Osteocyte (in vitro differentiated cells): ENCODE measurements at regions not wholly inside any gene's neighbourhood (a gene's known extent, or its start where the extent isn't known, plus 50 kb on each side); places are given as distances from the start of the nearest gene placed in this dataset.

ENCODE experiments used
- DNase-seq: peaks from one replicate; pipeline ENCODE4 v3.0.0; 2021; ENCODE audit warnings: mixed read lengths; ENCODE audit not compliant: unreplicated experiment; ENCODE audit errors: extremely low spot score
- H3K27ac Mint-ChIP-seq: one replicate; pipeline ENCODE4 v1.8.0; 2021; ENCODE audit warnings: mild to moderate bottlenecking, mixed read lengths; ENCODE audit not compliant: unreplicated experiment
- H3K27me3 Mint-ChIP-seq: one replicate; pipeline ENCODE4 v1.8.0; 2021; ENCODE audit warnings: mixed read lengths; ENCODE audit not compliant: unreplicated experiment
- H3K36me3 Mint-ChIP-seq: one replicate; pipeline ENCODE4 v1.8.0; 2021; ENCODE audit warnings: mixed read lengths; ENCODE audit not compliant: unreplicated experiment
- H3K4me1 Mint-ChIP-seq: one replicate; pipeline ENCODE4 v1.8.0; 2021; ENCODE audit warnings: mixed read lengths; ENCODE audit not compliant: unreplicated experiment
- H3K4me3 Mint-ChIP-seq: one replicate; pipeline ENCODE4 v1.8.0; 2021; ENCODE audit warnings: mild to moderate bottlenecking, moderate library complexity, mixed read lengths; ENCODE audit not compliant: unreplicated experiment
- H3K9me3 Mint-ChIP-seq: one replicate; pipeline ENCODE4 v1.8.0; 2021; ENCODE audit warnings: mixed read lengths; ENCODE audit not compliant: unreplicated experiment
- CTCF ChIP-seq: fragments of 200-600 bp; sonication (generic); IDR thresholded peaks from 2 replicates; pipeline ENCODE4 v1.5.0; 2021; ENCODE audit warnings: antibody characterized with exemption, mild to moderate bottlenecking, moderate library complexity

- no peaks in the 10 kb centered on the region for H3K27me3 Mint-ChIP-seq
- no peak for TF ChIP-seq CTCF
These were observed 116.2 kb upstream of the SIRPG start for GRCh38 chr20:1773816-1774215.

GRCh38 chr20:1769491-1769890 lies 111.9 kb upstream of the SIRPG start:
- H3K9me3 Mint-ChIP-seq: no peaks in the 10 kb centered on the region
- no peak for DNase-seq
- no peak overlapping the region for H3K4me3 Mint-ChIP-seq
- no peak for TF ChIP-seq CTCF
- H3K4me1 Mint-ChIP-seq: no peaks in the 10 kb centered on the region
- no peak overlapping the region for H3K27ac Mint-ChIP-seq
- no peaks in the 10 kb centered on the region for H3K36me3 Mint-ChIP-seq
- no peaks in the 10 kb centered on the region for H3K27me3 Mint-ChIP-seq

More at GRCh38 chr20:1773816-1774215, 116.2 kb upstream of the SIRPG start:
- H3K27ac Mint-ChIP-seq: no peak overlapping the region
- H3K9me3 Mint-ChIP-seq: no peaks in the 10 kb centered on the region
- no peak overlapping the region for H3K4me3 Mint-ChIP-seq
- peaks cover 16% of the 10 kb centered on the region for H3K4me1 Mint-ChIP-seq
- no peak for DNase-seq
- H3K36me3 Mint-ChIP-seq: no peaks in the 10 kb centered on the region

GRCh38 chr20:1766731-1767130 lies 109.2 kb upstream of the SIRPG start:
- no peak for DNase-seq
- H3K27me3 Mint-ChIP-seq: no peaks in the 10 kb centered on the region
- H3K27ac Mint-ChIP-seq: no peak overlapping the region
- no peaks in the 10 kb centered on the region for H3K4me1 Mint-ChIP-seq
- no peaks in the 10 kb centered on the region for H3K9me3 Mint-ChIP-seq
- no peak overlapping the region for H3K4me3 Mint-ChIP-seq
- TF ChIP-seq CTCF: no peak
- H3K36me3 Mint-ChIP-seq: no peaks in the 10 kb centered on the region

GRCh38 chr20:1764136-1765033 lies 106.8 kb upstream of the SIRPG start:
- no peak overlapping the region for H3K27ac Mint-ChIP-seq
- TF ChIP-seq CTCF: peak; percentile 83
- H3K27me3 Mint-ChIP-seq: peaks cover 14% of the 10 kb centered on the region
- H3K9me3 Mint-ChIP-seq: no peaks in the 10 kb centered on the region
- H3K36me3 Mint-ChIP-seq: no peaks in the 10 kb centered on the region
- H3K4me3 Mint-ChIP-seq: no peak overlapping the region
- no peak for DNase-seq
- H3K4me1 Mint-ChIP-seq: no peaks in the 10 kb centered on the region

GRCh38 chr20:1761598-1761997 lies 104.0 kb upstream of the SIRPG start:
- Mint-ChIP-seq H3K27ac (no peak overlapping the region), H3K9me3 (no peaks in the 10 kb centered on the region), H3K27me3 (peaks cover 23% of the 10 kb centered on the region), H3K36me3 (no peaks in the 10 kb centered on the region), H3K4me1 (no peaks in the 10 kb centered on the region), H3K4me3 (no peak overlapping the region)
- no peak for TF ChIP-seq CTCF
- DNase-seq: no peak
